Keratinocyte (primary cell): ENCODE measurements at regions not wholly inside any gene's neighbourhood (a gene's known extent, or its start where the extent isn't known, plus 50 kb on each side); places are given as distances from the start of the nearest gene placed in this dataset.

ENCODE experiments used
- DNase-seq: peaks from one replicate; pipeline ENCODE4 v3.0.0-alpha.2; 2011; ENCODE audit warnings: low read depth, missing footprints, low spot score
- FAIRE-seq: peaks from 2 replicates; lab custom pipeline; 2011; peaks lifted over from hg19 to GRCh38; lab: Jason Lieb, UNC
- H2AFZ ChIP-seq: 2 replicates; pipeline ENCODE4 v1.6.0; 2012; ENCODE audit warnings: low read length, control low read depth, inconsistent platforms; ENCODE audit not compliant: control insufficient read depth
- H3K27ac ChIP-seq: 2 replicates; pipeline ENCODE4 v1.5.1; 2011; ENCODE audit warnings: low read length; ENCODE audit not compliant: control insufficient read depth, insufficient read depth
- H3K27me3 ChIP-seq: 3 replicates; pipeline ENCODE4 v1.6.0; 2011; ENCODE audit warnings: low read length; ENCODE audit not compliant: control insufficient read depth, insufficient read depth; ENCODE audit errors: extremely low read depth
- H3K36me3 ChIP-seq, 2 experiments: 2 replicates in 1 of 2; 3 replicates in 1 of 2; pipeline ENCODE4 v1.5.1; 2011; ENCODE audit warnings: low read length in 2 of 2, mild to moderate bottlenecking in 1 of 2; ENCODE audit not compliant: control insufficient read depth in 2 of 2, insufficient read depth in 2 of 2; ENCODE audit errors: extremely low read depth in 1 of 2
- H3K4me1 ChIP-seq: 3 replicates; pipeline ENCODE4 v1.5.1; 2011; ENCODE audit warnings: low read length; ENCODE audit not compliant: control insufficient read depth, insufficient read depth; ENCODE audit errors: extremely low read depth
- H3K4me2 ChIP-seq: 3 replicates; pipeline ENCODE4 v1.6.0; 2011; ENCODE audit warnings: low read depth, low read length; ENCODE audit not compliant: control insufficient read depth, insufficient read depth; ENCODE audit errors: extremely low read depth
- H3K4me3 ChIP-seq, 3 experiments: fragments of 200-600 bp in 1 of 3; sonication (generic) in 1 of 3; 2 replicates in 2 of 3; 3 replicates in 1 of 3; pipeline ENCODE4 v1.5.1; 2011 to 2016; ENCODE audit warnings: low read length in 3 of 3, mild to moderate bottlenecking in 3 of 3, control low read depth in 2 of 3, inconsistent platforms in 1 of 3, low read depth in 1 of 3, mixed read lengths in 1 of 3, mixed run types in 1 of 3, moderate library complexity in 1 of 3; ENCODE audit not compliant: control insufficient read depth in 2 of 3, insufficient read depth in 2 of 3; ENCODE audit errors: extremely low read depth in 1 of 3
- H3K79me2 ChIP-seq: 2 replicates; pipeline ENCODE4 v1.6.0; 2012; ENCODE audit warnings: low read length; ENCODE audit not compliant: control insufficient read depth, insufficient read depth
- H3K9ac ChIP-seq: 3 replicates; pipeline ENCODE4 v1.6.0; 2011; ENCODE audit warnings: low read length; ENCODE audit not compliant: control insufficient read depth, insufficient read depth; ENCODE audit errors: extremely low read depth
- H3K9me1 ChIP-seq: 3 replicates; pipeline ENCODE4 v1.6.0; 2011; ENCODE audit warnings: low read length; ENCODE audit not compliant: control insufficient read depth, insufficient read depth; ENCODE audit errors: extremely low read depth
- H3K9me3 ChIP-seq: 2 replicates; pipeline ENCODE4 v1.5.1; 2012; ENCODE audit warnings: low read depth, low read length; ENCODE audit not compliant: control insufficient read depth
- H4K20me1 ChIP-seq: 3 replicates; pipeline ENCODE4 v1.6.0; 2011; ENCODE audit warnings: low read length; ENCODE audit not compliant: control insufficient read depth, insufficient read depth; ENCODE audit errors: extremely low read depth
- EZH2 ChIP-seq: IDR thresholded peaks from one replicate; pipeline ENCODE4 v1.6.1; 2012; ENCODE audit warnings: inconsistent platforms, mild to moderate bottlenecking, low read length, moderate library complexity
- dilution Hi-C: fragments of 300-500 bp; cut with MboI; formaldehyde crosslinking; loops from one replicate; pipeline ENCODE4 v1.7.0; 2020; ENCODE audit warnings: low sequenced_read_pairs; ENCODE audit not compliant: extremely low pct_ligation_motif_present
- TF ChIP-seq, protein P1 (sequence below), 3 experiments: IDR thresholded peaks in 1 of 3; conservative IDR thresholded peaks in 1 of 3; optimal IDR thresholded peaks in 1 of 3; 2 replicates in 2 of 3; 3 replicates in 1 of 3; pipeline versions ENCODE3 to v1.5.1; 2011; ENCODE audit warnings: low read length in 3 of 3, mild to moderate bottlenecking in 3 of 3, moderate library complexity in 2 of 3, control low read depth in 1 of 3, inconsistent platforms in 1 of 3; ENCODE audit not compliant: insufficient read depth in 2 of 3; ENCODE audit errors: extremely low read depth in 1 of 3

DNA sequence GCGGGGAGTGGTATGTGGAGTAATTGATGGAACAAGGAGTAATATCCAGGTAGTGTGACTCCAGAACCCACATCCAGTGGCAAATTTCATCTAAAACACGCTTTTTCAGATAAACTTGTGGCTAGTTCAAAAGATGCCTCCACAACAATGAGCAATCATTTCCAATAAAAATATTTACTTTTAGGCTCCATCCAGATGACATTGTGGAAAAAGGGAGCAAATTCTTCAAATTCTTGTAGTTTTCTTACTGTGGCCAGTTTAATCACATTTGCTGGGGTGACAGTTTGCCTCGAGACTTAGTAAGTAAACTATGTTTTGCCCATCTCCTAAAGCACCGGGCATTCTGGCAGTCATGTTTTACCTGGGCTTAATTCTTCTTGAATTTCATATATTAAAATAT is 243.6 kb downstream of the IRS1 start:
- H3K4me1 ChIP-seq, result peaks cover 4% of the 10 kb centered on the region
- H3K79me2 ChIP-seq, result no peaks in the 10 kb centered on the region
- no peaks in the 10 kb centered on the region for H4K20me1 ChIP-seq
- no peak overlapping the region for H3K27ac ChIP-seq
- H3K9ac ChIP-seq, result no peak overlapping the region
- FAIRE-seq, result no peak
- H3K4me3 ChIP-seq, result no peak overlapping the region
- no peak for DNase-seq
- H3K4me2 ChIP-seq, result no peak overlapping the region
- no peaks in the 10 kb centered on the region for H3K27me3 ChIP-seq
- no peak for TF ChIP-seq EZH2
- TF ChIP-seq, protein P1, sequence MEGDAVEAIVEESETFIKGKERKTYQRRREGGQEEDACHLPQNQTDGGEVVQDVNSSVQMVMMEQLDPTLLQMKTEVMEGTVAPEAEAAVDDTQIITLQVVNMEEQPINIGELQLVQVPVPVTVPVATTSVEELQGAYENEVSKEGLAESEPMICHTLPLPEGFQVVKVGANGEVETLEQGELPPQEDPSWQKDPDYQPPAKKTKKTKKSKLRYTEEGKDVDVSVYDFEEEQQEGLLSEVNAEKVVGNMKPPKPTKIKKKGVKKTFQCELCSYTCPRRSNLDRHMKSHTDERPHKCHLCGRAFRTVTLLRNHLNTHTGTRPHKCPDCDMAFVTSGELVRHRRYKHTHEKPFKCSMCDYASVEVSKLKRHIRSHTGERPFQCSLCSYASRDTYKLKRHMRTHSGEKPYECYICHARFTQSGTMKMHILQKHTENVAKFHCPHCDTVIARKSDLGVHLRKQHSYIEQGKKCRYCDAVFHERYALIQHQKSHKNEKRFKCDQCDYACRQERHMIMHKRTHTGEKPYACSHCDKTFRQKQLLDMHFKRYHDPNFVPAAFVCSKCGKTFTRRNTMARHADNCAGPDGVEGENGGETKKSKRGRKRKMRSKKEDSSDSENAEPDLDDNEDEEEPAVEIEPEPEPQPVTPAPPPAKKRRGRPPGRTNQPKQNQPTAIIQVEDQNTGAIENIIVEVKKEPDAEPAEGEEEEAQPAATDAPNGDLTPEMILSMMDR (optimal IDR thresholded peaks at IDR 0.05 in 1 of 3, IDR thresholded peaks at IDR 0.05 in 1 of 3, conservative IDR thresholded peaks at IDR 0.05 in 1 of 3; ENCODE audit: extremely low read depth in 1 of 3, insufficient read depth in 2 of 3, low read length in 3 of 3), result no peak
- dilution Hi-C loops, result no loop called here
- no peaks in the 10 kb centered on the region for H3K36me3 ChIP-seq
- no peak overlapping the region for H2AFZ ChIP-seq
- H3K9me1 ChIP-seq, result no peaks in the 10 kb centered on the region
- H3K9me3 ChIP-seq, result no peaks in the 10 kb centered on the region

DNA sequence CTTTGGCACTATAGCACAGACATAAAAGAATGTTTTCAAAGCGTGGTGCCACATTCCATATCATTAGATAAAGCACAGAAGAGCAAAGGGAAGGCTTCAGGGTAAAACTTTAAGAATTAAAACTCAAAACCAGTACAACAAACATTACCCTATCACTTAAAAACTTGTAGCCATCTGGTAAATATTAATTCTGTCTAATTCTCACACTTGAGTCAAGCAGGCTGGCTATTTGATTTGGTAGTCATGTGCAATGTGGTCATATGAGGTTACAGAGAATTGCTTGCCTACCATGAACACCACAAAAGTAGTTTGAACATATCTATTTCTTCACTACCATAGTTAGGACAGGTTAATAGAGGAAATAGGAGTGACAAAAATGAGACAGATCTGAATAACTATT is 244.9 kb downstream of the IRS1 start:
- Histone ChIP-seq H3K9ac (no peak overlapping the region), H3K27me3 (no peaks in the 10 kb centered on the region), H3K4me1 (no peaks in the 10 kb centered on the region), H3K27ac (no peak overlapping the region), H3K9me3 (no peaks in the 10 kb centered on the region), H3K9me1 (no peaks in the 10 kb centered on the region), H3K36me3 (no peaks in the 10 kb centered on the region), H3K4me3 (no peak overlapping the region), H2AFZ (no peak overlapping the region), H3K4me2 (no peak overlapping the region), H3K79me2 (no peaks in the 10 kb centered on the region), H4K20me1 (no peaks in the 10 kb centered on the region)
- DNase-seq (no peak), FAIRE-seq (no peak)
- dilution Hi-C loops, result no loop called here
- no peak for TF ChIP-seq EZH2
- TF ChIP-seq, protein P1 (optimal IDR thresholded peaks at IDR 0.05 in 1 of 3, IDR thresholded peaks at IDR 0.05 in 1 of 3, conservative IDR thresholded peaks at IDR 0.05 in 1 of 3; ENCODE audit: extremely low read depth in 1 of 3, insufficient read depth in 2 of 3, low read length in 3 of 3), result no peak
